Tibial nerve (tissue), 3 donors: ENCODE measurements at regions not wholly inside any gene's neighbourhood (a gene's known extent, or its start where the extent isn't known, plus 50 kb on each side); places are given as distances from the start of the nearest gene placed in this dataset.

Source experiments
- CTCF ChIP-seq, 5 experiments: fragments of 200-600 bp in 3 of 5; fragments of 450-650 bp in 2 of 5; sonication (generic) in 3 of 5; IDR thresholded peaks; one replicate each; pipeline ENCODE4 v1.5.1; 2016 to 2019; ENCODE audit warnings: antibody characterized with exemption in 5 of 5, mild to moderate bottlenecking in 3 of 5, moderate library complexity in 2 of 5
- POLR2A ChIP-seq, 2 donors: fragments of 450-650 bp; IDR thresholded peaks; one replicate each; pipeline ENCODE4 v1.6.1; 2017; ENCODE audit warnings: antibody characterized with exemption in 2 of 2, mild to moderate bottlenecking in 2 of 2, moderate library complexity in 2 of 2

- TF ChIP-seq POLR2A (IDR thresholded peaks at IDR 0.05), result no peak
- TF ChIP-seq CTCF (IDR thresholded peaks at IDR 0.05), result no peak
Measured at GRCh38 chr5:175248416-175248905, 195.5 kb downstream of the DRD1 start.
